CD8-positive, alpha-beta memory T cell (primary cell): ENCODE measurements at regions not wholly inside any gene's neighbourhood (a gene's known extent, or its start where the extent isn't known, plus 50 kb on each side); places are given as distances from the start of the nearest gene placed in this dataset.
"Not testable (repeated sequence)": the region's sequence is repeated elsewhere in the genome, so short reads cannot be mapped to it uniquely, and the experiment has no call there.

Experiments
- CTCF ChIA-PET: fragments of 350-600 bp; sonication (Branson Sonifier 250); formaldehyde crosslinking; loops from one replicate; lab custom pipeline; 2021; ENCODE audit warnings: antibody characterized with exemption; lab: Charles Lee
- POLR2A ChIA-PET: fragments of 350-600 bp; sonication (Branson Sonifier 250); formaldehyde crosslinking; loops from one replicate; lab custom pipeline; 2021; ENCODE audit warnings: antibody characterized with exemption; lab: Charles Lee
- DNase-seq, 5 donors: peaks; one replicate each; pipeline versions ENCODE4 v3.0.0 to v3.0.0-alpha.2; 2020 to 2022; ENCODE audit warnings: mixed read lengths in 1 of 5
- H3K27ac ChIP-seq: one replicate; pipeline ENCODE4 v1.7.0; 2013; ENCODE audit warnings: low read depth, mild to moderate bottlenecking, low read length, moderate library complexity
- H3K27me3 ChIP-seq: 2 replicates; pipeline ENCODE4 v1.7.0; 2013; ENCODE audit warnings: low read length, mild to moderate bottlenecking; ENCODE audit not compliant: insufficient read depth, poor library complexity, severe bottlenecking
- H3K36me3 ChIP-seq: 2 replicates; pipeline ENCODE4 v1.7.0; 2013; ENCODE audit warnings: mild to moderate bottlenecking, low read length, moderate library complexity; ENCODE audit not compliant: insufficient read depth
- H3K4me1 ChIP-seq: 2 replicates; pipeline ENCODE4 v1.7.0; 2013; ENCODE audit warnings: mild to moderate bottlenecking, low read length, moderate library complexity; ENCODE audit not compliant: insufficient read depth
- H3K4me3 ChIP-seq: 2 replicates; pipeline ENCODE4 v1.7.0; 2013; ENCODE audit warnings: mild to moderate bottlenecking, low read length
- H3K9me3 ChIP-seq: 2 replicates; pipeline ENCODE4 v1.7.0; 2013; ENCODE audit warnings: mild to moderate bottlenecking, low read length
- H3K27ac Mint-ChIP-seq, 8 donors: one replicate each; pipeline ENCODE4 v1.8.0; 2020 to 2021; ENCODE audit warnings: mixed read lengths in 8 of 8, mild to moderate bottlenecking in 6 of 8, inconsistent platforms in 3 of 8, moderate library complexity in 3 of 8
- H3K27me3 Mint-ChIP-seq, 2 donors: one replicate each; pipeline ENCODE4 v1.8.0; 2020 to 2021; ENCODE audit warnings: mixed read lengths in 2 of 2, mild to moderate bottlenecking in 1 of 2, moderate library complexity in 1 of 2
- H3K36me3 Mint-ChIP-seq, 3 donors: one replicate each; pipeline ENCODE4 v1.8.0; 2020 to 2021; ENCODE audit warnings: mixed read lengths in 3 of 3, inconsistent platforms in 1 of 3, mild to moderate bottlenecking in 1 of 3
- H3K4me1 Mint-ChIP-seq, 3 donors: one replicate each; pipeline ENCODE4 v1.8.0; 2020 to 2021; ENCODE audit warnings: mixed read lengths in 3 of 3, inconsistent platforms in 1 of 3, mild to moderate bottlenecking in 1 of 3
- H3K4me3 Mint-ChIP-seq, 7 donors: one replicate each; pipeline ENCODE4 v1.8.0; 2020 to 2021; ENCODE audit warnings: mixed read lengths in 7 of 7, mild to moderate bottlenecking in 6 of 7, moderate library complexity in 4 of 7, inconsistent platforms in 2 of 7
- H3K9me3 Mint-ChIP-seq, 5 donors: one replicate each; pipeline ENCODE4 v1.8.0; 2020 to 2022; ENCODE audit warnings: mixed read lengths in 5 of 5, mild to moderate bottlenecking in 3 of 5, moderate library complexity in 2 of 5, inconsistent platforms in 1 of 5

- H3K27me3 ChIP-seq, result no peaks in the 10 kb centered on the region
- peaks cover 3 to 11% of the 10 kb centered on the region in 2 donors for H3K27me3 Mint-ChIP-seq
- H3K27ac Mint-ChIP-seq, result no peak overlapping the region
- ChIA-PET CTCF (no interaction called here), POLR2A (no interaction called here)
- H3K4me3 ChIP-seq, result no peak overlapping the region
- no peak overlapping the region for H3K4me3 Mint-ChIP-seq
- no peaks in the 10 kb centered on the region for H3K9me3 Mint-ChIP-seq
- DNase-seq, result no peak
- no peaks in the 10 kb centered on the region for H3K9me3 ChIP-seq
- H3K36me3 ChIP-seq, result no peaks in the 10 kb centered on the region
- no peaks in the 10 kb centered on the region for H3K4me1 ChIP-seq
- H3K4me1 Mint-ChIP-seq, result no peaks in the 10 kb centered on the region
- no peak overlapping the region for H3K27ac ChIP-seq
- H3K36me3 Mint-ChIP-seq, result no peaks in the 10 kb centered on the region
Measured at GRCh38 chr3:143901105-143901504, 52.8 kb upstream of the SLC9A9 start.

GRCh38 chr3:143902210-143902609, 53.9 kb upstream of the SLC9A9 start:
- H3K9me3 Mint-ChIP-seq, result no peaks in the 10 kb centered on the region
- ChIA-PET POLR2A (no interaction called here), CTCF (no interaction called here)
- peaks cover 4 to 11% of the 10 kb centered on the region in 2 donors for H3K27me3 Mint-ChIP-seq
- Histone ChIP-seq H3K4me1 (no peaks in the 10 kb centered on the region), H3K36me3 (no peaks in the 10 kb centered on the region), H3K27ac (no peak overlapping the region), H3K27me3 (no peaks in the 10 kb centered on the region), H3K9me3 (no peaks in the 10 kb centered on the region), H3K4me3 (no peak overlapping the region)
- H3K4me1 Mint-ChIP-seq, result no peaks in the 10 kb centered on the region
- DNase-seq, result no peak
- H3K27ac Mint-ChIP-seq, result no peak overlapping the region
- H3K4me3 Mint-ChIP-seq, result no peak overlapping the region
- no peaks in the 10 kb centered on the region for H3K36me3 Mint-ChIP-seq

GRCh38 chr3:143910756-143911155, 60.9 kb upstream of the DIPK2A start:
- Mint-ChIP-seq H3K9me3 (no peaks in the 10 kb centered on the region), H3K27ac (no peak overlapping the region), H3K4me3 (peak overlapping the region in 1 of 7 donors; percentile 15), H3K4me1 (no peaks in the 10 kb centered on the region), H3K36me3 (no peaks in the 10 kb centered on the region), H3K27me3 (peaks cover 16 to 49% of the 10 kb centered on the region in 2 donors)
- CTCF ChIA-PET, result no interaction called here
- POLR2A ChIA-PET, result no interaction called here
- Histone ChIP-seq H3K4me1 (no peaks in the 10 kb centered on the region), H3K9me3 (no peaks in the 10 kb centered on the region), H3K27me3 (no peaks in the 10 kb centered on the region), H3K36me3 (no peaks in the 10 kb centered on the region), H3K27ac (no peak overlapping the region), H3K4me3 (no peak overlapping the region)
- no peak for DNase-seq

GRCh38 chr3:143914257-143914656, 57.4 kb upstream of the DIPK2A start:
- no peaks in the 10 kb centered on the region for H3K4me1 ChIP-seq
- Mint-ChIP-seq H3K27me3 (peaks cover 10 to 30% of the 10 kb centered on the region in 2 donors), H3K9me3 (no peaks in the 10 kb centered on the region), H3K27ac (no peak overlapping the region), H3K4me3 (no peak overlapping the region), H3K4me1 (no peaks in the 10 kb centered on the region), H3K36me3 (no peaks in the 10 kb centered on the region)
- H3K27ac ChIP-seq, result no peak overlapping the region
- H3K27me3 ChIP-seq, result no peaks in the 10 kb centered on the region
- DNase-seq, result no peak
- CTCF ChIA-PET, result no interaction called here
- POLR2A ChIA-PET, result no interaction called here
- no peaks in the 10 kb centered on the region for H3K36me3 ChIP-seq
- H3K4me3 ChIP-seq, result no peak overlapping the region
- H3K9me3 ChIP-seq, result no peaks in the 10 kb centered on the region

- ChIA-PET POLR2A (no interaction called here), CTCF (no interaction called here)
- H3K36me3 Mint-ChIP-seq, result no peaks in the 10 kb centered on the region
- Histone ChIP-seq H3K9me3 (no peaks in the 10 kb centered on the region), H3K4me1 (no peaks in the 10 kb centered on the region), H3K27ac (no peak overlapping the region), H3K27me3 (no peaks in the 10 kb centered on the region), H3K36me3 (no peaks in the 10 kb centered on the region), H3K4me3 (no peak overlapping the region)
- no peak overlapping the region for H3K27ac Mint-ChIP-seq
- H3K9me3 Mint-ChIP-seq, result no peaks in the 10 kb centered on the region
- no peak overlapping the region for H3K4me3 Mint-ChIP-seq
- peaks cover 0 to 7% of the 10 kb centered on the region in 2 donors for H3K27me3 Mint-ChIP-seq
- DNase-seq, result no peak
- no peaks in the 10 kb centered on the region for H3K4me1 Mint-ChIP-seq
Measured at GRCh38 chr3:143918848-143919247, 52.8 kb upstream of the DIPK2A start.

GRCh38 chr3:143921176-143921575, 50.4 kb upstream of the DIPK2A start:
- H3K4me1 ChIP-seq, H3K27me3 Mint-ChIP-seq, H3K4me1 Mint-ChIP-seq, H3K27ac ChIP-seq, H3K36me3 Mint-ChIP-seq, DNase-seq, H3K27me3 ChIP-seq, H3K36me3 ChIP-seq, H3K4me3 ChIP-seq, POLR2A ChIA-PET, H3K9me3 ChIP-seq, H3K9me3 Mint-ChIP-seq, H3K4me3 Mint-ChIP-seq, CTCF ChIA-PET, H3K27ac Mint-ChIP-seq: not testable (repeated sequence)
